Right lobe of liver (tissue), 4 donors: ENCODE measurements at regions not wholly inside any gene's neighbourhood (a gene's known extent, or its start where the extent isn't known, plus 50 kb on each side); places are given as distances from the start of the nearest gene placed in this dataset.

Experiments used
- CTCF ChIP-seq, 4 donors: fragments of 200-600 bp in 3 of 4; fragments of 450-650 bp in 1 of 4; IDR thresholded peaks; one replicate each; pipeline versions ENCODE4 v1.5.1 to v1.8.0; 2016 to 2022; ENCODE audit warnings: antibody characterized with exemption in 4 of 4, mild to moderate bottlenecking in 2 of 4
- POLR2A ChIP-seq: fragments of 450-650 bp; IDR thresholded peaks from one replicate; pipeline ENCODE4 v1.6.1; 2017; ENCODE audit warnings: antibody characterized with exemption, mild to moderate bottlenecking
- donor health status: DM: no; HTN: no; CAD: no.
- donor health status: DM: no; HTN: no; CAD: no.
- donor health status: DM: no; HTN: yes; CAD: no.

GRCh38 chr10:88049204-88049603 is 185.8 kb downstream of the PTEN start:
- TF ChIP-seq CTCF (IDR thresholded peaks at IDR 0.05) = no peak
- no peak for TF ChIP-seq POLR2A
